BE2C (cell line): ENCODE measurements at regions not wholly inside any gene's neighbourhood (a gene's known extent, or its start where the extent isn't known, plus 50 kb on each side); places are given as distances from the start of the nearest gene placed in this dataset.

ENCODE experiments used
- DNase-seq: peaks from one replicate; pipeline ENCODE4 v3.0.0-alpha.2; 2020
- H3K27me3 ChIP-seq: fragments of 250-450 bp; sonication (Bioruptor Pico); 2 replicates; pipeline ENCODE4 v1.5.1; 2020; ENCODE audit warnings: mild to moderate bottlenecking
- H3K36me3 ChIP-seq: fragments of 250-450 bp; sonication (Bioruptor Pico); 2 replicates; pipeline ENCODE4 v1.5.1; 2020; ENCODE audit warnings: mild to moderate bottlenecking
- H3K4me1 ChIP-seq: fragments of 250-450 bp; sonication (Bioruptor Pico); 2 replicates; pipeline ENCODE4 v1.5.1; 2020
- H3K4me3 ChIP-seq: 2 replicates; pipeline ENCODE4 v1.5.1; 2011; ENCODE audit warnings: low read depth, low read length
- H3K9me3 ChIP-seq: fragments of 250-450 bp; sonication (Bioruptor Pico); 2 replicates; pipeline ENCODE4 v1.5.1; 2020
- TF ChIP-seq, protein P1 (sequence below): IDR thresholded peaks from 2 replicates; pipeline ENCODE4 v1.5.1; 2012; ENCODE audit warnings: mild to moderate bottlenecking, low read depth, low read length

DNA sequence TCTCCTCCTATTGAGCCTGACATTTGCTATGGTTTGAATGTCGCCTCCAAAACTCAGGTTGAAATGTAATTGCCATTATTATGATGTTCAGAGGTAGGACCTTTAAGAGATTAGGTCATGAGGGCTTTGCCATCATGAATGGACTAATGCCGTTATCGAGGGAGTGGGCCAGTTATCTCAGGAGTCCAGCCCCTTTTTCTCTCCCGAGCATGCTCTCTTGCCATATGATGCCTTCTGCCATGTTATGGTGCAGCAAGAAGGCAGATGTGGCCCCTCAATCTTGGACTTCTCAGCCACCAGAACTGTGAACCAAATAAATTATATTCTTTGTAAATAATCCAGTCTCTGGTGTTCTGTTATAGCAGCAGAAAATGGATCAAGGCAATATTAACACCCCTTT, 323.5 kb downstream of the RRAGC start:
- no peaks in the 10 kb centered on the region for H3K36me3 ChIP-seq
- TF ChIP-seq, protein P1, sequence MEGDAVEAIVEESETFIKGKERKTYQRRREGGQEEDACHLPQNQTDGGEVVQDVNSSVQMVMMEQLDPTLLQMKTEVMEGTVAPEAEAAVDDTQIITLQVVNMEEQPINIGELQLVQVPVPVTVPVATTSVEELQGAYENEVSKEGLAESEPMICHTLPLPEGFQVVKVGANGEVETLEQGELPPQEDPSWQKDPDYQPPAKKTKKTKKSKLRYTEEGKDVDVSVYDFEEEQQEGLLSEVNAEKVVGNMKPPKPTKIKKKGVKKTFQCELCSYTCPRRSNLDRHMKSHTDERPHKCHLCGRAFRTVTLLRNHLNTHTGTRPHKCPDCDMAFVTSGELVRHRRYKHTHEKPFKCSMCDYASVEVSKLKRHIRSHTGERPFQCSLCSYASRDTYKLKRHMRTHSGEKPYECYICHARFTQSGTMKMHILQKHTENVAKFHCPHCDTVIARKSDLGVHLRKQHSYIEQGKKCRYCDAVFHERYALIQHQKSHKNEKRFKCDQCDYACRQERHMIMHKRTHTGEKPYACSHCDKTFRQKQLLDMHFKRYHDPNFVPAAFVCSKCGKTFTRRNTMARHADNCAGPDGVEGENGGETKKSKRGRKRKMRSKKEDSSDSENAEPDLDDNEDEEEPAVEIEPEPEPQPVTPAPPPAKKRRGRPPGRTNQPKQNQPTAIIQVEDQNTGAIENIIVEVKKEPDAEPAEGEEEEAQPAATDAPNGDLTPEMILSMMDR: no peak
- H3K4me1 ChIP-seq: peaks cover 8% of the 10 kb centered on the region
- no peak overlapping the region for H3K4me3 ChIP-seq
- no peaks in the 10 kb centered on the region for H3K9me3 ChIP-seq
- no peak for DNase-seq
- H3K27me3 ChIP-seq: no peaks in the 10 kb centered on the region

DNA sequence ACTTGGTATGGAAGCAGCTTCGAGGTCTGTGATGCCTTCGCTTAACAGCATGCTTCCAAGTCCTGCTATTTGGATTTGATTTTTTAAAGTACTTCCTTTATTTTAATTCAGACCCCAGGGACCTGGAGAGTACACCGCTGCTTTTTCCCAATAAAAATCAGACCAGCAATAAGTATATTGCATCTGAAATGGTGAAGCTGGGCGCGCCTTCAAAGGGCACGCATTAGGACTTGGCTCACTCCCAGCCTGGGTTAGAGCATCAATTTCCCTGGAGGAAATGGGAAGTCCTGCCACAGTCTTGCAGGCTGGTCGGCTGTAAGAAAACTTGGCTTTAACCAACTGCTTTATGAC, 325.1 kb downstream of the RRAGC start:
- no peaks in the 10 kb centered on the region for H3K27me3 ChIP-seq
- no peaks in the 10 kb centered on the region for H3K36me3 ChIP-seq
- peaks cover 8% of the 10 kb centered on the region for H3K4me1 ChIP-seq
- H3K9me3 ChIP-seq: no peaks in the 10 kb centered on the region
- TF ChIP-seq, protein P1: no peak
- H3K4me3 ChIP-seq: no peak overlapping the region
- peak; percentile 37 for DNase-seq

DNA sequence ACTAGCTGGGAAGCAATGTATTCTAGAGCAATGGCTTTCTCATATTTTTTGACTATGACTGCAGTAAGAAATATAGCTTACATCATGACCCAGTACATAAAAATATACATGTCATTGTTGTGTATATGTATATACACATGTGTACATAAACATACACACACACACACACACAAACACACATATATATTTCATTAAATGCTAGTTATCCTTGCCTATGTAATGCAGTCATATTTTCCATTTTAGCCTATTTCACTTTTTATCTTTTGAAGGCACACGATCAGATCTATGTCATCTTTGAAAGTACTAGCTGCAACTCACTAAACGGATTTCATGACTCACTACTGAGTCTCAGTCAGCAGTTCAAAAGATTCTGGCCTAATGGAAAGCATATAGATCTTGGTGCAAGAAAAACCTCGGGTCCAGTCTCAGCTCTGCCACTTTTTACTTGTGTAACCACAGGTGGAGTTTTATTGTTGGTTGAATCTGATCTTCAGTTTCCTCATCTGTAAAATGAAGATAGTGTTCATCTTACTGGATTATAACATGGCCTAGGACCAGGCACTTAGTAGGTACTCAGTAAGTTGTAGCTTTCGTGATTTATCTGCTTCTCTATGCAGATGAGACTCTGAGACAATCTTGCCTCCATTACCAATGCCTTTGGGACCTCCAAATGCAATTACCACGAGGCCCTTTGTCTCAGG, 325.6 kb downstream of the RRAGC start:
- H3K9me3 ChIP-seq: no peaks in the 10 kb centered on the region
- TF ChIP-seq, protein P1: no peak
- no peaks in the 10 kb centered on the region for H3K36me3 ChIP-seq
- H3K27me3 ChIP-seq: no peaks in the 10 kb centered on the region
- DNase-seq: peak; percentile 37
- H3K4me3 ChIP-seq: no peak overlapping the region
- peaks cover 8% of the 10 kb centered on the region for H3K4me1 ChIP-seq

DNA sequence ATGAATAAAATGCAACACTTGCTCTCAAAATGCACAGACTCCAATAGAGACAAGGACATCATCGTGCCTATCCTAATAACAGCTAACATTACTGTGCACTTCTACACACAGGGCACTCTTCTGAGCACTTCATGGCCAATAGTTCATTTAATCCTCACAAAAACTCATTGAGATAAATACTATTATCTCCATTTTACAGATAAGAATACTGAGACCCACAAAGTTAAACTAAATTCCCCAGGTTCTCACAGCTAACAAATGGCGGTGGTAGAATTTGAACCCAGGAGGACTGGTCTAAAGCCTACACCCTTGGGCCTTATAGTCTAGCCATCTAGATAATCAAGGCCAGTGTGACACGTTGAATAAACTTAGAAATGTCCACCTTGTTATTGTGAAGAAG, 328.6 kb downstream of the RRAGC start:
- DNase-seq: no peak
- H3K4me1 ChIP-seq: peaks cover 8% of the 10 kb centered on the region
- no peaks in the 10 kb centered on the region for H3K9me3 ChIP-seq
- no peaks in the 10 kb centered on the region for H3K36me3 ChIP-seq
- no peak overlapping the region for H3K4me3 ChIP-seq
- H3K27me3 ChIP-seq: no peaks in the 10 kb centered on the region
- TF ChIP-seq, protein P1: no peak

DNA sequence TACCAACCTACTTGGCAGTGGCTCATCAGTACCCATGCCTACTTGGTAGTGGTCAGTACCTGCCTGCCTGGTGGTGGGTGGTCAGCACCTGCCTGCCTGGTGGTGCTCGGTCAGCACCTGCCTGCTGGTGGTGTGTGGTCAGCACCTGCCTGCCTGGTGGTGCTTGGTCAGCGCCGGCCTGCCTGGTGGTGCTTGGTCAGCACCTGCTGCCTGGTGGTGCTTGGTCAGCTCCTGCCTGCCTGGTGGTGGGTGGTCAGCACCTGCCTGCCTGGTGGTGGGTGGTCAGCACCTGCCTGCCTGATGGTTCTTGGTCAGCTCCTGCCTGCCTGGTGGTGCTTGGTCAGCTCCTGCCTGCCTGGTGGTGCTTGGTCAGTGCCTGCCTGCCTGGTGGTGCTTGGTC, 329.6 kb downstream of the RRAGC start:
- Histone ChIP-seq H3K4me3 (no peak overlapping the region), H3K4me1 (peaks cover 8% of the 10 kb centered on the region), H3K36me3 (no peaks in the 10 kb centered on the region), H3K9me3 (no peaks in the 10 kb centered on the region), H3K27me3 (no peaks in the 10 kb centered on the region)
- TF ChIP-seq, protein P1: no peak
- DNase-seq: no peak

DNA sequence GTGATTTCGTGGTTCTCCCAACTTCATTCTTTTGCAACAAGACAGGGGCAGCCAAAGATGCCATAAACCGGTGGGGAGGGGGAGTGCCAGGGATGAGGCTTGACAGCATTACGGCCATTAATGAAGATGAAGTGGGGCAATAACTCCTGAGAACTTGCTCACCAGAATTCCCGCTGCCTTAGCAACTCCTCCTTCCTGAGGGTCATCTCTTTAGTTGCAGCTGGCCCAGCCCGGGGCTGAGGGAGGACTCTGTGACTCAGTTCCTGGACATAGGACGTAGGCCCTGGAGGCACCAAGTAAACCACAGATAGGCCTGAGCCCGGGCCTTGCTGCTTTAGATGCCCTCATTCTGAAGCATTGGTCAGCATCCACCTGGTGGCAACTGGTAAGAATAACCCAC, 330.2 kb downstream of the RRAGC start:
- Histone ChIP-seq H3K4me3 (no peak overlapping the region), H3K9me3 (no peaks in the 10 kb centered on the region), H3K27me3 (no peaks in the 10 kb centered on the region), H3K4me1 (peaks cover 5% of the 10 kb centered on the region), H3K36me3 (no peaks in the 10 kb centered on the region)
- DNase-seq: no peak
- TF ChIP-seq, protein P1: no peak
